ENCODE measurements at regions not wholly inside any gene's neighbourhood (a gene's known extent, or its start where the extent isn't known, plus 50 kb on each side); places are given as distances from the start of the nearest gene placed in this dataset.
A peak's percentile ranks its signal among the peaks of the same experiment; 100 is the strongest.

DNA sequence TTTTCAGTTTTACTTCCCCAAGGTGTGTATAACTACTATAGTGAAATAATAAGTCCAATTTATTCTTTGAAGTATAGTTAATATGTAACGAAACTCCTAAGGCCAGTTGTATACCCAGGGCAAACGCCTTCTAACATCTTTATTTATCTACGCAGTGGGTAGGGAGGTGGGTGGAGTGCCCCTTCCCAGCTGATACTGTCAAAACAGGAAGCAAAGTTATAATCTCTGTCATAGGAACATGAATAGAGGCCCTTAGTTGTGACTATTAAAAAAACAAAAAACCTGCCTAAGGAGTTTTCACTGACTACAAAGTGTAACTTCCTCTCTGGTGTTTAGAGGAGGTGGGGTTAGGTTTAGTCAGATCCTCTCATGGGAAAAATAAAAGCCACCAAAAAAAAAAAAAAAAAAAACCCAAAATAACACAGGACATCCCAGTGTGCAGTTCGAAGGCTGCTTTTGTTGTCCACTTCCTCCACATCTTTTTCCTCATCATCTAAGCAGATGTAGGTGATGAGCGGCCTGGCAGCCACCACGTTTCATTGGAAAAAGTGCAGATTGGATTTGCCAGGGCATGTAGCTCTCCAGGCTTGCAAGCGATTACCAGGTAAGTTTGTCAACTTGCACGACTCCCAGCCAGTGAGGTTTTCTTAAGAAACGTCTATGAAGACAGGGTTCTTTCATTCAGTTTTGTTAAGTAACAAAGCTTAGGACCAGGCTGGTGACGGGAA is 58.7 kb downstream of the UTRN start:
- Histone ChIP-seq H3K4me1 (peaks cover 78 to 84% (median 80%) of the 10 kb centered on the region in 4 donors), H3K9me3 (no peaks in the 10 kb centered on the region), H3K36me3 (no peaks in the 10 kb centered on the region), H3K4me3 (peak overlapping the region in 3 of 4 donors; percentile 17 to 32 (median 26)), H3K27ac (peak overlapping the region; percentile 69 to 84 (median 76)), H3K27me3 (no peaks in the 10 kb centered on the region)
- TF ChIP-seq POLR2A (IDR thresholded peaks at IDR 0.05) (no peak), EP300 (IDR thresholded peaks at IDR 0.05) (no peak), POLR2AphosphoS5 (IDR thresholded peaks at IDR 0.05) (peak in 1 of 2 donors; percentile 20)
- TF ChIP-seq, protein P1, sequence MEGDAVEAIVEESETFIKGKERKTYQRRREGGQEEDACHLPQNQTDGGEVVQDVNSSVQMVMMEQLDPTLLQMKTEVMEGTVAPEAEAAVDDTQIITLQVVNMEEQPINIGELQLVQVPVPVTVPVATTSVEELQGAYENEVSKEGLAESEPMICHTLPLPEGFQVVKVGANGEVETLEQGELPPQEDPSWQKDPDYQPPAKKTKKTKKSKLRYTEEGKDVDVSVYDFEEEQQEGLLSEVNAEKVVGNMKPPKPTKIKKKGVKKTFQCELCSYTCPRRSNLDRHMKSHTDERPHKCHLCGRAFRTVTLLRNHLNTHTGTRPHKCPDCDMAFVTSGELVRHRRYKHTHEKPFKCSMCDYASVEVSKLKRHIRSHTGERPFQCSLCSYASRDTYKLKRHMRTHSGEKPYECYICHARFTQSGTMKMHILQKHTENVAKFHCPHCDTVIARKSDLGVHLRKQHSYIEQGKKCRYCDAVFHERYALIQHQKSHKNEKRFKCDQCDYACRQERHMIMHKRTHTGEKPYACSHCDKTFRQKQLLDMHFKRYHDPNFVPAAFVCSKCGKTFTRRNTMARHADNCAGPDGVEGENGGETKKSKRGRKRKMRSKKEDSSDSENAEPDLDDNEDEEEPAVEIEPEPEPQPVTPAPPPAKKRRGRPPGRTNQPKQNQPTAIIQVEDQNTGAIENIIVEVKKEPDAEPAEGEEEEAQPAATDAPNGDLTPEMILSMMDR (IDR thresholded peaks at IDR 0.05), result no peak
- WGBS, 2 donors, result 32 to 37% methylated on average over 10 of the region's 10 CpGs
- DNase-seq (no peak), ATAC-seq (ENCODE audit: low FRiP score in 2 of 2) (peak; percentile 56 to 62)

DNA sequence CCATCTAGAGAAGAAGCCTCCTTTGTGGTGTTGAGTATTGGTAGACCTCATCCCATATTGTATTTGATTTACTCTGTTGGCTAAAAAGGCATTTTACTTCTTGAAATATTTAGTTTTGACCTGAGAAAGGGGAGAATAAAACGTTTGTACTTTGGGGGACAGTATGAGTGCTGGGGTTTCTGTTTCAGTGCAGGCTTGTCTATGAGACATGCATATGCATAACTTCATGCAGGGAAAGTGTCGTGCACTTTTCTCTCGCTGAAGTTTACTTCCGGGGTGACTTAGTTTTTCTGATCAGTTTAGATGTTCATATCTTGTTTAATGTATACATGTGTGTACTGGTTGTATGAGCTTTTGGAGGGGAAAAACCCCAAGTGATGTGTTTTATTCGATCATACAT is 59.5 kb downstream of the UTRN start:
- no peak for ATAC-seq (ENCODE audit: low FRiP score in 2 of 2)
- Histone ChIP-seq H3K9me3 (no peaks in the 10 kb centered on the region), H3K27ac (peak overlapping the region; percentile 69 to 84 (median 74)), H3K4me1 (peaks cover 81 to 84% (median 83%) of the 10 kb centered on the region in 4 donors), H3K4me3 (peak overlapping the region in 3 of 4 donors; percentile 17 to 32 (median 26)), H3K27me3 (no peaks in the 10 kb centered on the region), H3K36me3 (no peaks in the 10 kb centered on the region)
- no peak for DNase-seq
- WGBS, 2 donors, result 39 to 45% methylated on average over 5 of the region's 5 CpGs
- TF ChIP-seq EP300 (IDR thresholded peaks at IDR 0.05), result no peak
- no peak for TF ChIP-seq POLR2AphosphoS5 (IDR thresholded peaks at IDR 0.05)
- TF ChIP-seq, protein P1 (IDR thresholded peaks at IDR 0.05), result no peak
- no peak for TF ChIP-seq POLR2A (IDR thresholded peaks at IDR 0.05)

DNA sequence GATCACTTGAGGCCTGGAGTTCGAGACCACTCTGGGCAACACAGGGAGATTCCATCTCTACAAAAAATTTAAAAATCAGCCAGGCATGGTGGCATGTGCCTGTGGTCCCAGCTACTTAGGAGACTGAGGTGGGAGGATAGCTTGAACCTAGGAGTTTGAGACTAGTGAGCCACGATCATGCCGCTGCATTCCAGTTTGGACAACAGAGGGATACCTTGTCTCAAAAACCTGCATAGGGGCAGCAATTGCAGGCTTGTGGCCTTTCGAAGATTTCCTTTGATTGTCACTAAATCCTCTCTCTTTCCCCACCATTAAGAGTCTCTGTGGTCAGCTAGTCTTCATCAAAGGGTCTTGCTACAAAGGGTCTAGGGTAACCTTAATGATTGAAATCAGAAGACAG is 60.3 kb downstream of the UTRN start:
- Histone ChIP-seq H3K36me3 (no peaks in the 10 kb centered on the region), H3K27ac (peak overlapping the region in 3 of 4 donors; percentile 13 to 84 (median 77)), H3K4me3 (peak overlapping the region in 1 of 4 donors; percentile 3), H3K4me1 (peaks cover 75 to 84% (median 79%) of the 10 kb centered on the region in 4 donors), H3K9me3 (no peaks in the 10 kb centered on the region), H3K27me3 (no peaks in the 10 kb centered on the region)
- 85 to 91% methylated on average over 4 of the region's 4 CpGs for WGBS, 2 donors
- TF ChIP-seq POLR2AphosphoS5 (IDR thresholded peaks at IDR 0.05) (no peak), EP300 (IDR thresholded peaks at IDR 0.05) (no peak), POLR2A (IDR thresholded peaks at IDR 0.05) (no peak)
- TF ChIP-seq, protein P1 (IDR thresholded peaks at IDR 0.05), result no peak
- DNase-seq, result no peak
- ATAC-seq (ENCODE audit: low FRiP score in 2 of 2), result no peak

DNA sequence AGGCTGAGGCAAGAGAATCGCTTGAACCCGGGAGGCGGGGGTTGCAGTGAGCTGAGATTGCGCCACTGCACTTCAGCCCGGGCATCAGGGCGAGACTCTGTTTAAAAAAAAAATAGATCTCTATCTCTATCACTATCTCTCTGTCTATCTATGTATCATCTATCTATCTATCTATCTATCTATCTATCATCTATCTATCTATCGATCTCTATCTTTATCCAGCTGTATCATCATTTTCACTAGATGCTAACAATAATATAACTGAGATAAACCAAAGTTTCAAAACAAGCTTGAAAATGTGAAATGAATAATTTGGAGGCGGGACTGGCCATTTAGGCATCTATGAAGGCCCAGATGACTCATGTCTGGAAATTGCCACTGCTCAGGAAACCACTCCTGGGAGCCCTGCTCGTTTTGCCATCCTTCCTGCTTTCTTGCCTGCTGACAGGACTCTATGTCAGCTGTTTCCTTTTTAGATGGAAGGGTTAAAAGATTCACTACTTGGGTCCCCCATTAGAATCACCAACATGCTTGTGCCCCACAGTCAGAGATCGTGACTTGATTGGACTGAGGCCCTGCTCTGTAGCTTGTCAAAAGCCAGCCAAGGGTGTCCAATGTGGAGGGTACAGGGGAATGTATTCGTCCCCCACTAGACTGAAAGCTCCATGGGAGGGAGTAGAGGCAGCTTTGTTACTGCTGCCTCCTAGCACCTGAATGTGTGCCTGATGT is 61.7 kb downstream of the UTRN start:
- ATAC-seq (ENCODE audit: low FRiP score in 2 of 2) (peak; percentile 20 to 70), DNase-seq (peak in 1 of 2 donors; percentile 47)
- Histone ChIP-seq H3K27me3 (no peaks in the 10 kb centered on the region), H3K27ac (peak overlapping the region; percentile 22 to 77 (median 66)), H3K36me3 (no peaks in the 10 kb centered on the region), H3K9me3 (no peaks in the 10 kb centered on the region), H3K4me3 (no peak overlapping the region), H3K4me1 (peaks cover 75 to 83% (median 79%) of the 10 kb centered on the region in 4 donors)
- TF ChIP-seq POLR2AphosphoS5 (IDR thresholded peaks at IDR 0.05) (no peak), POLR2A (IDR thresholded peaks at IDR 0.05) (no peak), EP300 (IDR thresholded peaks at IDR 0.05) (no peak)
- TF ChIP-seq, protein P1 (IDR thresholded peaks at IDR 0.05), result no peak
- WGBS, 2 donors, result 67 to 71% methylated on average over 11 of the region's 11 CpGs

Measured in upper lobe of left lung (tissue), 6 donors.